Epidermal melanocyte (primary cell): ENCODE measurements at regions not wholly inside any gene's neighbourhood (a gene's known extent, or its start where the extent isn't known, plus 50 kb on each side); places are given as distances from the start of the nearest gene placed in this dataset.

Source experiments
- DNase-seq: peaks from one replicate; pipeline ENCODE4 v3.0.0; 2011; ENCODE audit warnings: low spot score; ENCODE audit not compliant: insufficient read length

- DNase-seq: no peak
These were observed 54.0 kb downstream of the C11orf91 start for GRCh38 chr11:33646629-33647028.

- no peak for DNase-seq
These were observed 54.5 kb downstream of the C11orf91 start for GRCh38 chr11:33646168-33646567.

GRCh38 chr11:33645686-33646085 is 54.9 kb downstream of the C11orf91 start:
- DNase-seq: no peak

- DNase-seq: no peak
These were observed 57.3 kb downstream of the C11orf91 start for GRCh38 chr11:33643167-33643824.

GRCh38 chr11:33642461-33643166 is 58.0 kb downstream of the C11orf91 start:
- no peak for DNase-seq

GRCh38 chr11:33640730-33641371 is 59.8 kb downstream of the C11orf91 start:
- DNase-seq: no peak

- no peak for DNase-seq
These were observed 62.0 kb downstream of the C11orf91 start for GRCh38 chr11:33638608-33639007.

GRCh38 chr11:33636104-33636503 is 64.5 kb downstream of the C11orf91 start:
- DNase-seq: no peak

- no peak for DNase-seq
These were observed 65.5 kb downstream of the C11orf91 start for GRCh38 chr11:33635161-33635560.

GRCh38 chr11:33634291-33634834 is 66.3 kb downstream of the C11orf91 start:
- no peak for DNase-seq

GRCh38 chr11:33633251-33634003 is 67.2 kb downstream of the C11orf91 start:
- no peak for DNase-seq

- no peak for DNase-seq
These were observed 68.9 kb downstream of the C11orf91 start for GRCh38 chr11:33631749-33632091.

- no peak for DNase-seq
These were observed 69.5 kb downstream of the C11orf91 start for GRCh38 chr11:33630936-33631748.

GRCh38 chr11:33624083-33624482 is 76.5 kb downstream of the C11orf91 start:
- DNase-seq: no peak

- no peak for DNase-seq
These were observed 77.8 kb downstream of the C11orf91 start for GRCh38 chr11:33622806-33623205.

GRCh38 chr11:33622186-33622585 is 78.4 kb downstream of the C11orf91 start:
- DNase-seq: no peak

GRCh38 chr11:33620423-33621171 is 80.0 kb downstream of the C11orf91 start:
- DNase-seq: no peak

- DNase-seq: no peak
These were observed 81.7 kb downstream of the C11orf91 start for GRCh38 chr11:33618956-33619355.

GRCh38 chr11:33618351-33618710 is 82.3 kb downstream of the C11orf91 start:
- no peak for DNase-seq

GRCh38 chr11:33617672-33618350 is 82.8 kb downstream of the C11orf91 start:
- DNase-seq: no peak
